Retinal pigment epithelial cell (primary cell): ENCODE measurements at regions not wholly inside any gene's neighbourhood (a gene's known extent, or its start where the extent isn't known, plus 50 kb on each side); places are given as distances from the start of the nearest gene placed in this dataset.

Experiments
- DNase-seq: peaks from one replicate; pipeline ENCODE4 v3.0.0-alpha.2; 2010; ENCODE audit warnings: low read depth
- H3K4me3 ChIP-seq: 2 replicates; pipeline ENCODE4 v1.5.1; 2011; ENCODE audit warnings: mild to moderate bottlenecking, low read length, control low read depth, moderate library complexity
- CTCF ChIP-seq: conservative IDR thresholded peaks from 2 replicates; pipeline ENCODE4 v1.5.1; 2011; ENCODE audit warnings: low read depth, low read length, control low read depth, inconsistent platforms

DNA sequence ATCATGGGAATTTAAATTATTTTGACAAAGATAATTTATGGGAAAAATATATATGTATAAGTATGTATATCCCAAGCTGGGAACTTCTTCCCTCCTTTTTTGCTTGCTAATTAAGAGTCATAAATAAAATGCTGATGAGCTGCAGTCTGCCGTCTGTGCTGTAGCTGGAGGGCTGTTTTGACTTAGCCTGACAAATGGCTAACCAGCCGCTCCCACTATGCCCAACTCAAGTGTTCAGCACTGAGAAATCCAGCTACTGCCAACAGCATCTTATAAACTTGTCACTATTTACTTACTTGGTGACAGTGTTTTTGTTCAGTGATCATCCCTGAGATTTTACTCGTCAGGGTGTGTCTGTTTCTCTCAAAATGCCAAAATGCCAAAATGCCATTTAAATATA lies 171.2 kb upstream of the PGRMC2 start:
- H3K4me3 ChIP-seq = no peak overlapping the region
- DNase-seq = no peak
- TF ChIP-seq CTCF = no peak

DNA sequence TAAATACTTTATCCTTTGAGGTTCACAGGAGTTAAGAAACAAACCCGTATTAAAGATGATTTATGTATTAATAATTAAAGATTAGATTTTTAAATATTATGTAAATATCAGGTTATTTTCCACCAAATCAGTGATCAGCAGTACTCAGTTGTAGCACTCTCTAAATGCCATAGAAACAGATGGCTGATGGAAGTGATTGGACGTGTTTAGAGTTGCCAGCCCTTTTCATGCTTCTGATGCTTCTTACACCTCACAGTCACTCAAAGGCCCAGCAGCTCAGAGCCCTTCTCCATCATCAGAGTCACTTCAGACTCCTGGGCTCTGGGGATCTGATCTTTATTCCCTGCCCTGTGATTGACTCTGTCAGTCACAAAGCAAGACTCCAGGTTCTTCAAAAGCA lies 170.1 kb upstream of the PGRMC2 start:
- H3K4me3 ChIP-seq = no peak overlapping the region

DNA sequence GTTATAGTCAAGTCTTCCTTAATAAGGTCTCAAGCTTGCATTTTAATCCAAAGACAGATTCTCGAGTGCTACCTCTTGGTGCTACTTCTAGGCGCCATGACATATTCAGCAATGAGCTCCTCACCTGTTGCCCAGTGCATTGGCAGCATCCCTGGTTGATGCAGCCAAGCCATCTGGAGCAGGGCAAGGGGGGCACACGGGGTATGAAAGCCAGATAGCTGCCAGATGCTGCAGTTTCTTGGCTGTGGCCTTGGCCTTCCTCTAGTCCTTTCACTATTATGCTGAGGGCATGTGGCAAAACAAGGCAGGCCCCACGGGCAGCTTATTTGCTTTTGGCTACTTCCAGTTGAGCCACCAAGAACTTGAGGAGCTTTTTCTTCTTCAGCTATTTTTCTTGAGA lies 168.6 kb upstream of the PGRMC2 start:
- no peak overlapping the region for H3K4me3 ChIP-seq

More for the DNA sequence above, 170.1 kb upstream of the PGRMC2 start:
- no peak for TF ChIP-seq CTCF
- no peak for DNase-seq

DNA sequence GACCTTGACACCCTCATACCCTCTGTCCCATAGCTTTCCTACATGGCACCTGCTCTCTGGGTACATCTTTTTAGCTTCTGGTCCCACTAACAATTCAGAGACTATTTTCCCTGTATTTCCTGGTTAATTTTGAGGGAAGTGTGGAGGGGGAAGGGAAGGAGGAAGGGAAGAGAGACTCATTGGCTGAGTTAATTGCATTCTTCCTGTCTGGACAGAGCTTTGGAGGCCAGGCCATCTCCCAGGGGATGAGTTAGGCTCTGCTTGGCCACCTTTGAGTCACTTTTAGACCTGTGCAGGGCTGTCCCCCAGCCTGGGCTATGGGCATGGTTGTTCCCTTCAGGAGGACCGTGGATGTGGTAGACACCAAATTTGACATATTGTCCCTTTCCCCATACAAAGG lies 167.9 kb upstream of the PGRMC2 start:
- no peak overlapping the region for H3K4me3 ChIP-seq
- no peak for DNase-seq
- TF ChIP-seq CTCF = no peak

More for the DNA sequence above, 168.6 kb upstream of the PGRMC2 start:
- no peak for TF ChIP-seq CTCF
- no peak for DNase-seq

- DNase-seq = no peak
- TF ChIP-seq CTCF = no peak
- H3K4me3 ChIP-seq = no peak overlapping the region
These were observed 167.3 kb upstream of the PGRMC2 start for GRCh38 chr4:128454881-128455280.

DNA sequence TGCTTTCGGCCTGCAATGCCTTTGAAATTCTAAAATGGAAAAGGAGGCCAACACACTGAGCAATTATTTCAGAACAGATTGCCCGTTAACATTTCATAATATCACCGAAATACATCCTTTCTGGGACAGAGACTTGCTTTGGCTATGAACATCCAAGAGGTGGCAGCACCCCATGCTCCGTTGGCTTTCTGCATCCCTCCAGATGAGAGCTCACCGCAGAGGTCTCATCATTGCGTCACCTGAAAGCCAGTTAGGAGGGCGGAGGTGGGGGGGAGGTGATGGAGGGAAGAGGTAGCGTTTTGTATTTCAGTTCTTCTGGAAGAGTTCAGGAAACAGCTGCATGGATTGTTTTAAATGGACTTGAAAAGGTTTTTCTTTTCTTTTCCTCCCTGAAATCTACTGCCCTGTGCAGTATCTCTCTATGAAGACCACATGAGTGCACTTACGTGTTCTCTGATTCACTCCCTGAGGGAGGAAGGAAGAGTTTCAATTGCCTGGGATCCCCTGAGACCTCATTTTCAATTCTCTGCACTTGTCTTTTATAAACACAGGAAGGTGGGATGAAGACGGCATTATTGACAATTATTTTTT lies 166.8 kb upstream of the PGRMC2 start:
- peak; percentile 88 for TF ChIP-seq CTCF
- H3K4me3 ChIP-seq = no peak overlapping the region
- DNase-seq = peak; percentile 87

DNA sequence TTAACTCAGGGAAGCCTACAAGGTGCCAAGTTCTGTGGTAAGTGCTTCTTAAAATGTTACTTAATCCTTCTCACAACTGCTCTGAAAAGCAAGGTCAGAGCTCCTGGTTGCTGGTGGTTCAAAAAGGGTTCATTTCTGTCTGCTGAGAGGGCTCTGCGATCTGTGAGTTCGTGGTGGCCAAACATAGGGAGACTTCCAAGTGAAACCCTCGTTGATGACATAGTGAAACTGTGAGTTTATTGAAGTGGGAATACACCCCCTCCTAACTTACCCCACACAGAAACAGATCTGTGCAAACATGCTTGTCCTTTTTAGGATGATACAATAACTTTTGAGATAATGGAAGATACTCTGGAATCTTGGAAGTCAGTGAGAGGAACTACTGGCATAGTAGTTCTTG lies 164.8 kb upstream of the PGRMC2 start:
- no peak overlapping the region for H3K4me3 ChIP-seq
- no peak for DNase-seq
- TF ChIP-seq CTCF = no peak
